M059J (cell line): ENCODE measurements at regions not wholly inside any gene's neighbourhood (a gene's known extent, or its start where the extent isn't known, plus 50 kb on each side); places are given as distances from the start of the nearest gene placed in this dataset.

Experiments used
- DNase-seq: peaks from one replicate; pipeline ENCODE4 v3.0.0-alpha.2; 2012; ENCODE audit warnings: low read depth

GRCh38 chr1:99537886-99538617, 107.9 kb upstream of the PALMD start:
- DNase-seq: peak; percentile 78

GRCh38 chr1:99538618-99538956, 107.3 kb upstream of the PALMD start:
- DNase-seq: peak; percentile 84

GRCh38 chr1:99539131-99539530, 106.8 kb upstream of the PALMD start:
- DNase-seq: peak; percentile 72

GRCh38 chr1:99540744-99541143, 105.2 kb upstream of the PALMD start:
- DNase-seq: no peak

GRCh38 chr1:99544328-99544727, 101.6 kb upstream of the PALMD start:
- peak; percentile 67 for DNase-seq

- DNase-seq: peak; percentile 48
Measured at GRCh38 chr1:99546432-99547416, 99.2 kb upstream of the PALMD start.

- peak; percentile 68 for DNase-seq
Measured at GRCh38 chr1:99548943-99549605, 96.8 kb upstream of the PALMD start.

- no peak for DNase-seq
Measured at GRCh38 chr1:99550198-99550597, 95.7 kb upstream of the PALMD start.

- DNase-seq: no peak
Measured at GRCh38 chr1:99551812-99552614, 93.9 kb upstream of the PALMD start.

- DNase-seq: no peak
Measured at GRCh38 chr1:99553301-99553700, 92.6 kb upstream of the PALMD start.

GRCh38 chr1:99553819-99554218, 92.1 kb upstream of the PALMD start:
- peak; percentile 38 for DNase-seq

GRCh38 chr1:99554727-99555126, 91.2 kb upstream of the PALMD start:
- DNase-seq: peak; percentile 36

- peak; percentile 87 for DNase-seq
Measured at GRCh38 chr1:99557546-99558202, 88.2 kb upstream of the PALMD start.

- no peak for DNase-seq
Measured at GRCh38 chr1:99559166-99559565, 86.7 kb upstream of the PALMD start.

GRCh38 chr1:99560207-99561040, 85.5 kb upstream of the PALMD start:
- DNase-seq: no peak

GRCh38 chr1:99561952-99562351, 84.0 kb upstream of the PALMD start:
- DNase-seq: no peak

- DNase-seq: peak; percentile 64
Measured at GRCh38 chr1:99565606-99566289, 80.2 kb upstream of the PALMD start.

GRCh38 chr1:99566290-99567021, 79.5 kb upstream of the PALMD start:
- DNase-seq: no peak
